Vagina (tissue), 2 donors: ENCODE measurements at regions not wholly inside any gene's neighbourhood (a gene's known extent, or its start where the extent isn't known, plus 50 kb on each side); places are given as distances from the start of the nearest gene placed in this dataset.

Experiments
- CTCF ChIP-seq, 3 experiments: fragments of 450-650 bp in 2 of 3; fragments of 200-600 bp in 1 of 3; sonication (generic) in 1 of 3; IDR thresholded peaks; one replicate each; pipeline ENCODE4 v1.5.1; 2017 to 2019; ENCODE audit warnings: antibody characterized with exemption in 3 of 3, mild to moderate bottlenecking in 2 of 3, moderate library complexity in 2 of 3
- POLR2AphosphoS5 ChIP-seq, 2 donors: sonication (generic); formaldehyde crosslinking; IDR thresholded peaks; one replicate each; pipeline ENCODE4 v1.9.0; 2017; ENCODE audit warnings: antibody characterized with exemption in 2 of 2, mild to moderate bottlenecking in 2 of 2, low read depth in 1 of 2; ENCODE audit not compliant: insufficient read depth in 1 of 2

GRCh38 chr5:159440235-159440634, 109.9 kb upstream of the IL12B start:
- TF ChIP-seq POLR2AphosphoS5 (IDR thresholded peaks at IDR 0.05; ENCODE audit: insufficient read depth in 1 of 2, low read depth in 1 of 2) = no peak
- no peak for TF ChIP-seq CTCF (IDR thresholded peaks at IDR 0.05)
